MV-4-11 (cell line): ENCODE measurements at regions not wholly inside any gene's neighbourhood (a gene's known extent, or its start where the extent isn't known, plus 50 kb on each side); places are given as distances from the start of the nearest gene placed in this dataset.

ENCODE experiments used
- DNase-seq: peaks from one replicate; lab custom pipeline; 2025; lab: John Stamatoyannopoulos, UW

DNA sequence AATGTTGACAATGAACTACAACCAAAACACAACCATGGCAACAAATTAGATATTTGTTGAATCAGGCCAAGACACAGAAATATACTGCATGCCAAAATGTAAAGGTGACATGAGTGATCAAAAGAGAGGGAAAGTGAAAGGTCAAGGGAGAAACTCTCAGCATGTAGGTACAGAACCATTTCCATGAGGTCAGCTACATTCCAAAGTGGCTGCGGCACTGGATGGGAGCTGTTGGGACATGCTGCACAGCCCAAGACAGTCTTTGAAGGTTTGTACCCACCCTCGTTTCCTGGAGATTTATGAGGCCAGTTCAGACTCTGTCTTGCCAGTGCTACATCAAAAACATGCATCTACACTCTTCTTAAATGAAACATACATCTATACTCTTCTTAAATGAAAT lies 579.9 kb downstream of the BMP2 start:
- no peak for DNase-seq

DNA sequence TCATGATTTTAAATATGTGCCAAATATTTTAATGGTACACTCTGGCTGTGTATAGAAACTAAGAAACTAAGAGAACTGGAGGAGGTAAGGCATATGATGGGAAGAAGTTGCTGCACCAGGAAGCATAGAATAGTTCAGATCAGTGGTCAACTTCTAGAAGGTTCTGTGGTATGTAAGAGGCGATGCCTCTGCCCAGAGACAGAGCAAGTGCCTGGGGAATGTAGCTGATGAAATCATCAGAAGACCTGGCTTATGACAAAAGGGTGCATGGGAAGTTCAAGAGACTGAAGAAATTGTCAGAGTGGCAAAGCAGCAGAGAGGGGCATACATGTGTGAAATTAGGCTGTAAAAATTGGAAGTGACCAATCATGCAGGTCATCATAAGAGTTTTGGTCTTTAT lies 580.8 kb downstream of the BMP2 start:
- no peak for DNase-seq

DNA sequence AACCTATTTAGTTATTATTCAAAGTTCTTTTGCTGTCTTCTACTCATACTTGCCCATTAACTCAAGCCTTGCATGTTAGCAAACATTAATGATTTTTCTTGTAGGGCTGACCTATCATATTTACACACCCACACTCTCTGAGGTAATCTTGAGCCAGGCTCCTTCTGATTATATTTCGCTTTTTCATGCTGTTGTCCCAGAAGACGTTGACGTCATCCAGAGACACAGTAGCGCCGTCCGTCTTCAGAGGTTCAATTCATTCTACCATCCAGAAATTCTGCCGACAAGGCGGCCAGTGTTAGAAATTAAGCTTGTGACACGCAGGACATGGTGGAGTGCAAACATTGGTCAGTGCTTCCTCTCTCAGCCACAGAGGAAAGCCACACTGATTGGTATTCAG lies 584.7 kb downstream of the BMP2 start:
- no peak for DNase-seq

DNA sequence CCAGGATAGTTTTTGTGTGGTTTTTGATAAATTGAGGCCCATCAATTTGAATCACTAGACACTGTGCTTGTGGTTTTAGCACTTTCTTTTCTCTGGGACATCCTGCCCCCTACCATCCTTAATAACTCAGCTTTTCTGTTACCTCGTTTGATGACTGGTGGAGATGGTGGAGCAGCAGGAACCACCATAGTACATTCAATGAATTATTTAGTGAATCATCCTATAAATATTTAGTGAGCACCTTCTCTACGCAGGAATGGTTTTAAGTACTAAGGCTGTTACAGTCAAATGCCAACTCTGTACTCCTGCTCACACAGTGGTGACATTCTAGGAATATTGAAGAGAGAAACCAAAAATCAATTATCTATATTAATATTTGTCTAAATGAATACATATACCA lies 585.2 kb downstream of the HAO1 start:
- no peak for DNase-seq

DNA sequence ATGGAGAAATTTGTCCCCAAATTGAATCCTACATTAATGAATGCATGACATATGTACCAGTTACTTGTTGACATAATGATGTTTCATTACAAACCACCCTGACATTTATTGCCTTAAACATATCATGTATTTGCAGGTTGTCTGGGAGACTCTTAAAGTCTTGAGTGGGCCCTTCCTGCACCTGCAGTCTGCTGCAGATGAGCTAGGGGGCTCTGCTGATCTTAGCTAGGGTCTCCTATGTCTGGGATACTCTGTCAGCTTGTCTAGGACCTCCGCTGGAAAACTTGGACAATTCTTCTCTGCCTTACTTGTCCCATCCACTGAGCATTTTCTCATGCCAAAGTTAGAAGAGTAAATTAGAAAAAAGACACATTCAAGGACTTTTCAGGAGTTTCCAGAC lies 581.6 kb downstream of the HAO1 start:
- no peak for DNase-seq

DNA sequence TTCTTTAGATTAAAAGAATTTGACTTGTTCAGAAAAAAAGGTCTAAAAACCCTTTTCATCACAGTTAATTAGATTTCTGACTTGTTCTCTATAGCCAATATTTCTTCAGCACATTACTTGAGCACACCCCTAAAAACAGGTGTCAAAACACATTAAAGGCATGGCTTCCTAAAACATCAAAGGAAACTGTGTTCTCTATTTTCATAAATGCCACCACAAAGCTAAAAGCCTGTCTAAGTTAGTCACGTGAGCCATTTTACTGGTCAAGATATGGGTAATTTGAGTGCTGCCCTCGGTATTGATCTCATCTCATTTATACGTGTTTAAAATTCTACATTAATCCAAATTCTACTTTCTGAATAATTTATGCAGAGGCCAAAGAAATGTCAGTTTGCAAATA lies 580.5 kb downstream of the HAO1 start:
- no peak for DNase-seq

DNA sequence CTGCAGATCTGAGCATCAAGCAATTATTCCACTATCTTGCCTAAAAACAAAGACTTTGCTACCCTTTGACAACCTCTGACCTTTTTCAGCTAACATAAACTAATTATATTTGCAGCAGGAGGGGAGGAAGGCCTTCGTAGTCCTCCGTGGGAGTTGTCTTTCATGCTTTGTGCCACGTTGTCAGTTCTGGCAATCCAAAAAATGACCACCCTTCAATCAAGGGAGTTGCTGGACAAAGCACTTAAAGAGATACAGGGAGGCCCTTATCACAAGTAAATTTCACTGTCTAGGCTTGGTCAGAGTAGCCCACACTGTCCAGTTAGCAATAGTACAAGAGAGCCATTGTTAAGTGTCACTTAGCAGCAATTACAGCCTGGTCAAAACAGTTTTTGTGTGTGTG lies 578.9 kb downstream of the HAO1 start:
- DNase-seq = no peak

DNA sequence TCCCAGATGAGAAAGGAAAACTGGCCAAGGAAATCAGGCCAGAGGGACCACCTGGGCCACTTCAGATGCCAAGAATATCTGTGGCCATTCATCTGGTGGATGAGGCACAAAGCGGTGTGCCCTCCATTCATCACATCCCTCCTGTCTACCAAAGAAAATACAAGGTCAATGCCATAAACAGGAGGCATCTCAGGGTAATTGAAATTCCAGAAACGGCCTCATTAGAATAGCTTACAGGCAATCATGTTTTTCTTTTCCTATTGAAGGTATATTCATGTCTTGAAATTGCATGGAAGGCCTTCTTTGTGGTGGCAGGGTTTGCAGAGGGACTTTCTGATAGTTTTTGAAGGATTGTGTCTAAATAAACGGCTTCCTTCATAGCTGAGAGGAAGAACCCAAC lies 578.3 kb downstream of the HAO1 start:
- no peak for DNase-seq

- DNase-seq = no peak
Observed at GRCh38 chr20:7362601-7363000, 577.7 kb downstream of the HAO1 start.

DNA sequence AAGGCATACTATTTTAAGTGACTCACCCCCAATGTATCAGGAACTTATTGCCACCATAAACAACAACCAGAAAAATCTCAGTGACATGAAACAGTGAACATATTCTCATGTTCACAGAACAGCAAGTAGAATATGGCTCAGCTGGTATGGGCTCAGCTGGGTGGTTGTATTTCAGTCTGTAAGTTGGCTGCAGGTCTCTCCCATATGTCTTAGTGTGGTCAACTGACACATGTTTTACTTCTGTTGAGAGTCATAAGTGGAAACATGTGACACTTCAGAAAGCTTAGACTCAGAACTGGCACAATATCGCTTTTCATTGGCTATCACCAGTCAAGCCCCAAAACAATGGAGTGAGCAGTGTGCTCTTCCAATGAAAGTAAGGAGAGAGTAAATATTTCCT lies 574.1 kb downstream of the HAO1 start:
- no peak for DNase-seq

- no peak for DNase-seq
Observed at GRCh38 chr20:7371518-7372163, 568.6 kb downstream of the HAO1 start.

- peak; percentile 27 for DNase-seq
Observed at GRCh38 chr20:7375905-7376304, 564.4 kb downstream of the HAO1 start.

DNA sequence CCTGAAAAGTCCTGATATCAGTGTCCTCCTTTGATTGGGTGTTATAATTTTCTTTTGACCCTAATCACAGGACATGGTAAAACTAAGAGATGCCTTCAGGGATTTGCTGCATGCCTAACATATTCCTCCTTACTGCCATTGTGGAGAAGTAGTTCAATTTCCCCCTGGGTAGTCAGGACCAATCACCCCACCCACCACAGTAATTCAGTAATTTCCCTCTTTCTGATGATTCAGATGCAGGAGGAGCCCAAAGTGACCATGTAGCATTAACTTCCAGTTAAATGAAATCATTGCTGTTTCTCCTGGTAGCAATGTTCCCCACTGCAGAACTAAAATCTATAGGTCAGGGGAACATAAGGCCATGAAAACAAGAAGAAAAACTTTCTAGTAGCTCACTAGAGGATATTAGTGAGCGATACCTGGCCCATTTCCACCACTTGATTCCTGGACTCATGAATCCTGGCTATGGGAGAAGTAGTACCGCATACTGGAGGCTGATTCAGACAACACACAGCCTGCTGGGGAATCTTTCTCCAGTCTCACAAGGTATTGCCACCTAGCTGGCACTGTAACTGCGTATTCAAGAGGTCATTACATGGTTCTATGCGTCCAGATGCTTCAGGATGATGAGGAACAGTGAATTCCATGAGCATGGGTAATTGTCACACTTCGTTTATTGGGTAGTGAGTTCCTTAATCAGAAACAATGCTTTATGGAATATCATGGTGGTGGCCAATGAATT lies 561.2 kb downstream of the HAO1 start:
- DNase-seq = no peak

- DNase-seq = no peak
Observed at GRCh38 chr20:7379621-7380220, 560.5 kb downstream of the HAO1 start.

DNA sequence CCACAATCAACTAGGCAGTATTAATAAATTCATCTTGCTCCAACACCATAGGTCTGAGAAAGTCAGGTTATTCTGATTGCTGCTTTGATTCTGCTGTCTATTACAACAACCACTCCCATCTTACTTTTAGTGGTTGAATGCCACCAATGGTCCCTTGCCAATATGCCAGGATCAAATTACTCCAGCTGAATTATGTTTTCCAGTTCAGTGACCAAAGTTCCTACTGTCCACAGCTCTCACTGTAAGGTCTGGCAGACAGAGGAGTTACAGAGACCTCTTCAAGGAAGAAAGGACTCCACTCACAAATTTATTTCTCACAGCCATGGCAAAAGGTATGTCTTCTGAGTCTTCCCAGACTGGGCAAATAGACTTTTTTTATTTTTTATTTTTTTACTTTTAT lies 557.0 kb downstream of the HAO1 start:
- DNase-seq = no peak

- no peak for DNase-seq
Observed at GRCh38 chr20:7387638-7388193, 552.5 kb downstream of the HAO1 start.

DNA sequence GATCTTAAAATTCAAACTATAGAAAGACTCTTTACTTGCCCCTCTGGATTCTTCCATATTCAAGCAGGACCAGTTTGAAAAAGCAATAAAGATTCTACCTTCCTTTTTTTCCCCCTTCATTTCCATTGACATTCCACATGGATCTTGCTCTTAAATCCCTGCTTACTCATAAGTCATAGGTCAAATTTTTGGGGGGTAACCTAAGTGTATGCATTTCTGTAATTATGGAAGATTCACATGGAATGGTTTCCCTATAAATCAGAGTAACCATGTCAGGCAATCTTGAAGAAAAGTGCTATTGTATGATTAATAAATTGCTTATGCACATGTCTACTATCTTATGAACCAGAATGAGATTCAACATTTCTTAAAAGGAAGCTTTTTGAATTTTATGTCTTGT lies 551.0 kb downstream of the HAO1 start:
- no peak for DNase-seq

DNA sequence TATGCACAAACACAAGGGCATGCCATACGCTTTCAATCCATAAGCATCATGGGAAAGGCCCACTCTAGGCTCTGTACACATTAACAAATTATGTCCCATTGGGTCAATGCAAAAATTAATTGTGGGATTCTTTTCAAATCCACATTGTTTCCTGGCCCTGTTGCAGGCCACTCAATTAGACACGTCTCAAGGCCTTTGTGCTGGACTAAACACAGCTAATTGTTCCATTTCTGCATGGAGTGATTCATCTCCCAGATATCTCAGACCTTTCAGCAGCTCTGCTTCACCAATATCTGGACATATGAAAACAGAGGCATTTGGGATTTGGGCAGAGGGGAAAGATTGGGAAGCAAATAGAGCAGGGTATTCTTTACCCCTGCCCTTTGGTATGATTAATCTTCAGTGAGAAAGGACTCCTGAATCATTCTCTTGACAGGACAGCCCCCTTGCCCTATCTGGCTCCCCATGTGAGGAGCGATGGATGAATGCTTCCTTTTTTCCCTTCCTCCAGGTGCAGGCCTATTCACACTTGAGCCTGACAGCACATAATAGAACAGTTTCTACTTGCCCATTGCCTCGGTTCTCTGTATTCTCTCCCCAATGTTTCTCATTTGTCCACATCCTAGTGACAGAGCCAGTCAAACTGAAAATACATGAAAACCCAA lies 547.6 kb downstream of the HAO1 start:
- no peak for DNase-seq

- no peak for DNase-seq
Observed at GRCh38 chr20:7399114-7399513, 541.1 kb downstream of the HAO1 start.

- DNase-seq = no peak
Observed at GRCh38 chr20:7399575-7399974, 540.7 kb downstream of the HAO1 start.

DNA sequence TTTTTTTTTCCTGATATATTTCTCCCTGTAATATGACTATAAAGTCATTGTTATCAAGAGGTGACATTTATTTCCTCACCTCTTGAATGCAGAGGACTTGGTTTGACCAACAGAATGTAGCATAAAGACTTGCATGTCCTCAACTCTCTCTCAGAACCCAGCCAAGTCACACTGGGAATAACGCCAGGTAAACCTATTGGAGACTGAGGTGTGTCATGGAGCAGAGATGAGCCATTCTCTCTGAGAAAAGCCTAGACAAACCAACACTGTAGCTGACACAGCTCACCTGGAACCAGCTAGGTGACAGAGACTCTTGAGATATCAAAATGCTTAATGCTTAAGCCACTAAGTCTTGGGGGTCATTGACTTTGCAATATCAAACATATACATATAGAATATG lies 533.6 kb downstream of the HAO1 start:
- DNase-seq = no peak

- no peak for DNase-seq
Observed at GRCh38 chr20:7410150-7410549, 530.1 kb downstream of the HAO1 start.

DNA sequence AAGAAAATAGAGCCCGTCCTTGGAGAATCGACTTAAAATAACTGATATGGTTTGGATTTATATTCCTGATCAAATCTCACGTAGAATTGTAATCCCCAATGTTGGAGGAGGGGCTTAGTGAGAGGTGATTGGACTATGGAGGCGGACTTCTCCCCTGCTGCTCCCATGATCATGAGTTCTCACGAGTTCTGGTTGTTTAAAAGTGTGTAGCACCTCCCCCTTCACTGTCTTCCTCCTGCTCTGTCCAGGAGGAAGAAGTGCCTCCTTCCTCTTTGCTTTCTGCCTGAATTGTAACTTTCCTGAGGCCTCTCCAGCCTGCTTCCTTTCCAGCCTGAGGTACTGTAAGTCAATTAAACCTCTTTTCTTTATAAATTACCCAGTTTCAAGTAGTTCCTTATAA lies 529.2 kb downstream of the HAO1 start:
- DNase-seq = no peak
